GM12872 (cell line): ENCODE measurements at regions not wholly inside any gene's neighbourhood (a gene's known extent, or its start where the extent isn't known, plus 50 kb on each side); places are given as distances from the start of the nearest gene placed in this dataset.

Experiments
- TF ChIP-seq, protein P1 (sequence below): IDR thresholded peaks from 3 replicates; pipeline ENCODE4 v1.5.1; 2011; ENCODE audit warnings: low read depth, mild to moderate bottlenecking, low read length, moderate library complexity; ENCODE audit not compliant: insufficient read depth

DNA sequence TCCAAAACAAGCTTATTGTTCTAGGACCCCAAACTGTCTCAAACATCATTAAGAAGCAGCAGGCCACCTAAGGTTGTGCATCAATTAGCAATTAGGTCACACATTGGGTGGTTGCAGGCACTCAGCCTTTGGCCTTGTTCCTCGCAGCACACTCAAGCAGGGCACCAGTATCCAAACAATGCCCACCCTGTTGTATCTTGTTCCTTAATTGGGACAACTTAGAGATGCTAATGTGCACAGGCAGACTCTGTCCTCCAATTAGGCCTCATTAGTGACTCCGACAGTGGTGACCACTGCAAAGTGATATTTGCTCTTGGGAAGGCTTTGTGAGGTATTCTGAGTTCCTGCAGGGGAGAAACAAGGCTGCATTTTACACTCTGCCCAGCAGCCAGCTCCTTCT lies 515.1 kb upstream of the PTBP2 start:
- TF ChIP-seq, protein P1, sequence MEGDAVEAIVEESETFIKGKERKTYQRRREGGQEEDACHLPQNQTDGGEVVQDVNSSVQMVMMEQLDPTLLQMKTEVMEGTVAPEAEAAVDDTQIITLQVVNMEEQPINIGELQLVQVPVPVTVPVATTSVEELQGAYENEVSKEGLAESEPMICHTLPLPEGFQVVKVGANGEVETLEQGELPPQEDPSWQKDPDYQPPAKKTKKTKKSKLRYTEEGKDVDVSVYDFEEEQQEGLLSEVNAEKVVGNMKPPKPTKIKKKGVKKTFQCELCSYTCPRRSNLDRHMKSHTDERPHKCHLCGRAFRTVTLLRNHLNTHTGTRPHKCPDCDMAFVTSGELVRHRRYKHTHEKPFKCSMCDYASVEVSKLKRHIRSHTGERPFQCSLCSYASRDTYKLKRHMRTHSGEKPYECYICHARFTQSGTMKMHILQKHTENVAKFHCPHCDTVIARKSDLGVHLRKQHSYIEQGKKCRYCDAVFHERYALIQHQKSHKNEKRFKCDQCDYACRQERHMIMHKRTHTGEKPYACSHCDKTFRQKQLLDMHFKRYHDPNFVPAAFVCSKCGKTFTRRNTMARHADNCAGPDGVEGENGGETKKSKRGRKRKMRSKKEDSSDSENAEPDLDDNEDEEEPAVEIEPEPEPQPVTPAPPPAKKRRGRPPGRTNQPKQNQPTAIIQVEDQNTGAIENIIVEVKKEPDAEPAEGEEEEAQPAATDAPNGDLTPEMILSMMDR, result no peak

DNA sequence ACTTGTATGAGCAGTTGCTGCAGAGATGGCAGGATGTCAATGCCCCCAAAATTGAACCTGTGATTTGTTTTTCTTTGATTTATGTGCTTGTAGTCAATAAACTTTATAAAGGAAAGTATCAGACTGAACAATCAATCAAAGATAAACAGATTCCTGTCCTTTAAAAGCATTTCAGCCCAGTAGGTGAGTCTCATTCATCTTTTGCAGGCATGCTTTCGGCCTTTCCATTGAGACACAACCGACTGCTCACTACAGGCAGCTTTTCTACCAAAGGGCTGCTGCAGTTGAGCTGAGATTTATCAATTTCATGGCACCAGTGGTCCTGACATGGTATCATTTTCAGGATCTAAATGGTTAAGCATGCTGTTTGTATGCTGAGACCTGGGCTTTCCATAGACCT lies 513.6 kb upstream of the PTBP2 start:
- TF ChIP-seq, protein P1, result no peak

DNA sequence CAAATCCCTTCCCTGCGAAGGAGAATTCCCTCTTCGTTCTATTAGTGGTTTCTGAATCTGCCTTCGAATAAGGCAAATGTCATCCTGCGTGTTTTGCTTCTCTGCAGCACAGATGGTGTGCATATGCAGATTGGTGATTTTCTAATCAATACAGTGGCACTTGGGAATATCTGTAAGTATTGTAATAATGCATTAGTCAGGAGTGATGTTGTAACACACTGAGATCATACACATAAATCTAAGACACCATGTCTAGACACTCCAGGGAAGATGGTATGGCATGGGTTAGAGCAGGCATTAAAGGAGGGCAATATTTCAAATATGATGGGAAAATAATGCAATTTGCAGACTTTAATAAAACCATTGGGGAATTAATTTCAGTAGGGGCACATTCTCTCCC lies 513.2 kb upstream of the PTBP2 start:
- TF ChIP-seq, protein P1, result no peak

DNA sequence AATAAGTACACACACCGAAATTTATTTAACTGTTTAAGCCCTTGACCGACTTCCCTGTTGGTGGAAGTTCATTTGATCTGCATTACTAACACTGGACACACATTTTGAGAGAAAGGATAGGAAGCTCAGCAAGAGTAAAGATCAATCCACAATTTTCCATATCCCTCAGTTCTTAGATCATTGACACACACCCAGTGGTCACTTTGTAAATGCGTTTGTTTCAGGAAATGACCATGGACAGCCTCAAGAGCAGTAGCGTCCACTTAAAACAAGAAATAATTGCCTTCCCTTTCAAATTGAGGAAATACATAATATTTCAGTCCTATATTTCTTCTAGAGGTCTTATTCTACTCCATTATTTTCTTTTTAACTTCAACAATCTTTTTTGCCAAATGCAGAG lies 511.5 kb upstream of the PTBP2 start:
- TF ChIP-seq, protein P1, result no peak

DNA sequence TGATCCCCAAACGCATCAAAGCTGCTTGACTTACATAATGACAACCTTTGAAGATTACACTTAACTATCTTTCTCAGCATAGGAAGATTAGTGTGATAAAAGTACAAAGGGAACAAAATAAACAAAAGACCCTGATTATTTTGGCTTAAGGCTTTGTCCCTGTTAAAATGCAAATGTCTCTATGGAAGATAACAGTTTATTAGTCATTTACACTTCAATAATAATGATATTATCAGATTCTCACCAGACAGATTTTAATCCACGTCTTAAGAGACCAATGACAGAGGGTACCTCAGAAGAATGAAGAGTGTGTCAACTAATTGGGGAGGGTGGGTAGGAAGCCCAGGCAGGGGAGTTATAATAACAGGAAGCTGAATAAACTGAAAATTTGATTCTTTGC lies 510.4 kb upstream of the PTBP2 start:
- TF ChIP-seq, protein P1, result no peak

DNA sequence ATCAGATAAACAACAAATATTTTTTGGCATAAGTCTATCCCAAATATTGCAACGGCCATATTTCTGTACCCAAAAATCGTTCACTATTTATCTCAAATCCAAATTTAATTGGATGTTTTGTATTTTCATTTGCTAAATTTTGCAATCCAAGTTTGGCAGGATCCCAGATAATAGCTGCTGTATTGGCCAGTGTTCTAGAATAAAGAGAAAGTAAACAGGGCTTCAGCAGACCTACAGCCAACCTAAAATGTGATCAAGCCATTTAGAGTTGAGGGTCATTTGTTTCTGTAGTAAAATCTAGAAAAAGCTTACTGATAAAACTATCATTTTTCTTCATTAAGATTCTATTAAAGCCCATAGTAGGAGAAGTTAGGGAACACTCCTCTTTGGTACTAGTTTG lies 506.6 kb upstream of the PTBP2 start:
- TF ChIP-seq, protein P1, result no peak

DNA sequence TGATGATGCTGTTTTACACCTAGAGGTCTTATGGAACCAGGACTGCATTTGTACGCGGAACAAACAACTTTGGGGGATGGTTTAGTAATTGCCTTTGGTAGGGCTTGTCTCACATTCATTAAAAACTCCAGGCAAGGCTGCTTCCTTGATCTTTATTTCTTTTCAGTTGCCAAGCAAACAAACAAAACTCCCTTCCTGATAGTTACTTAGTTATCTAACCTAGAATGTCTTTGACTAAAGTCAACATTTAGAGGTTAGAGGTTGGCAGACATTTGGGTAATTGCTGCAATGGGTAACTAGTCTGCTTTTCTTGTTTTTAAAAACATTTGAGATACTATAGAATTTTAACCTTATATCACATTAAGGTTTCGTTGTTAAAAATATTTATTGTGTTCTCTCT lies 500.9 kb upstream of the PTBP2 start:
- TF ChIP-seq, protein P1, result no peak

DNA sequence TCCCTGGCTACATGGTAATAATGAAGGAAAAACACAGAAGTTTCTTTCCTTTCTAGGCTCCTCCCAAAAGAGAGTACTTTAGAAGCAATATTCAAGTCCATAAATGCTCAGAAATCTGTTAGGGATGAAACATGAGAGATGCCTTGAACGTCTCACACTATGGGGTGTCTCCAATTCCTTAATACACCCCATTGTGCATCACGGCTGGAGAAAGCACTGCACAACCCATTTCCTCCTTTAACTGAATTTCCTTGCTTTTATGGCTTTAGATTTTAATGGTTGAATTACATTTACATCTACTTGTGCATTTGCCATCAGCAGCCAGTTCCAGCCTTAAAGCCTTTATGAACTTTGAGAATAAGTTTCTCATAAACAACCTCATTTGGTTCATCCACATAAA lies 498.9 kb upstream of the PTBP2 start:
- TF ChIP-seq, protein P1, result no peak
